Mesenchymal stem cell (in vitro differentiated cells and primary cell): ENCODE measurements at regions not wholly inside any gene's neighbourhood (a gene's known extent, or its start where the extent isn't known, plus 50 kb on each side); places are given as distances from the start of the nearest gene placed in this dataset.
"Not testable (repeated sequence)": the region's sequence is repeated elsewhere in the genome, so short reads cannot be mapped to it uniquely, and the experiment has no call there.

Experiments
- DNase-seq: peaks from one replicate; pipeline ENCODE4 v3.0.0-alpha.2; 2013
- H2AFZ ChIP-seq: one replicate; pipeline ENCODE4 v1.6.1; 2013; ENCODE audit warnings: low read depth, mild to moderate bottlenecking, control low read depth, inconsistent platforms, low read length, moderate library complexity
- H2AK5ac ChIP-seq: 2 replicates; pipeline ENCODE4 v1.6.1; 2013; ENCODE audit warnings: low read length, moderate library complexity, mild to moderate bottlenecking, inconsistent platforms; ENCODE audit not compliant: severe bottlenecking
- H2BK120ac ChIP-seq: one replicate; pipeline ENCODE4 v1.6.1; 2013; ENCODE audit warnings: low read depth, mild to moderate bottlenecking, inconsistent platforms, low read length, moderate library complexity
- H2BK12ac ChIP-seq, 2 experiments: one replicate each; pipeline ENCODE4 v1.6.1; 2013; ENCODE audit warnings: inconsistent platforms in 2 of 2, low read length in 2 of 2, mild to moderate bottlenecking in 2 of 2, moderate library complexity in 2 of 2, control low read depth in 1 of 2
- H2BK15ac ChIP-seq: one replicate; pipeline ENCODE4 v1.6.1; 2013; ENCODE audit warnings: mild to moderate bottlenecking, low read depth, inconsistent platforms; ENCODE audit not compliant: poor library complexity, severe bottlenecking
- H2BK5ac ChIP-seq: 2 replicates; pipeline ENCODE4 v1.6.1; 2013; ENCODE audit warnings: low read depth, mild to moderate bottlenecking, low read length, control low read depth, inconsistent platforms; ENCODE audit not compliant: poor library complexity, severe bottlenecking
- H3K14ac ChIP-seq, 2 experiments: one replicate each; pipeline ENCODE4 v1.6.1; 2013; ENCODE audit warnings: inconsistent platforms in 2 of 2, low read length in 2 of 2, control low read depth in 1 of 2, mild to moderate bottlenecking in 1 of 2, moderate library complexity in 1 of 2
- H3K18ac ChIP-seq, 2 experiments: one replicate each; pipeline ENCODE4 v1.6.1; 2013; ENCODE audit warnings: inconsistent platforms in 2 of 2, low read length in 2 of 2, control low read depth in 1 of 2, low read depth in 1 of 2, mild to moderate bottlenecking in 1 of 2
- H3K23ac ChIP-seq, 2 experiments: one replicate each; pipeline ENCODE4 v1.6.1; 2013; ENCODE audit warnings: inconsistent platforms in 2 of 2, low read length in 2 of 2, mild to moderate bottlenecking in 2 of 2, moderate library complexity in 2 of 2, control low read depth in 1 of 2
- H3K27ac ChIP-seq: 2 replicates; pipeline ENCODE4 v1.5.1; 2013; ENCODE audit warnings: mild to moderate bottlenecking, moderate library complexity, low read length, control low read depth, inconsistent platforms; ENCODE audit not compliant: poor library complexity, severe bottlenecking
- H3K27me3 ChIP-seq, 2 experiments: 2 replicates each; pipeline versions ENCODE4 v1.6.1 to v1.7.0; 2013; ENCODE audit warnings: low read length in 2 of 2, mild to moderate bottlenecking in 2 of 2, moderate library complexity in 2 of 2, control low read depth in 1 of 2, inconsistent platforms in 1 of 2; ENCODE audit not compliant: control insufficient read depth in 1 of 2, insufficient read depth in 1 of 2
- H3K36me3 ChIP-seq, 2 experiments: 2 replicates each; pipeline versions ENCODE4 v1.6.1 to v1.7.0; 2013; ENCODE audit warnings: low read length in 2 of 2, control low read depth in 1 of 2, inconsistent platforms in 1 of 2, low read depth in 1 of 2, mild to moderate bottlenecking in 1 of 2; ENCODE audit not compliant: insufficient read depth in 2 of 2, control insufficient read depth in 1 of 2
- H3K4ac ChIP-seq, 2 experiments: one replicate each; pipeline ENCODE4 v1.6.1; 2013; ENCODE audit warnings: inconsistent platforms in 2 of 2, low read length in 2 of 2, mild to moderate bottlenecking in 2 of 2, moderate library complexity in 2 of 2, control low read depth in 1 of 2, low read depth in 1 of 2
- H3K4me1 ChIP-seq: 2 replicates; pipeline ENCODE4 v1.6.1; 2013; ENCODE audit warnings: low read depth, low read length, control low read depth; ENCODE audit not compliant: control insufficient read depth, insufficient read depth
- H3K4me2 ChIP-seq: 2 replicates; pipeline ENCODE4 v1.6.1; 2013; ENCODE audit warnings: low read length, mild to moderate bottlenecking, inconsistent platforms; ENCODE audit not compliant: poor library complexity, severe bottlenecking
- H3K4me3 ChIP-seq, 2 experiments: 2 replicates each; pipeline versions ENCODE4 v1.5.1 to v1.7.0; 2013; ENCODE audit warnings: low read length in 2 of 2, mild to moderate bottlenecking in 2 of 2, control low read depth in 1 of 2, low read depth in 1 of 2; ENCODE audit not compliant: insufficient read depth in 1 of 2
- H3K79me1 ChIP-seq: replicated peaks from 2 replicates; pipeline ENCODE4 v1.6.1; 2013; ENCODE audit warnings: mild to moderate bottlenecking, control low read depth, low read length, inconsistent platforms; ENCODE audit not compliant: poor library complexity, severe bottlenecking
- H3K9ac ChIP-seq: 2 replicates; pipeline ENCODE4 v1.7.0; 2013; ENCODE audit warnings: mild to moderate bottlenecking, low read length, moderate library complexity
- H3K9me3 ChIP-seq: 2 replicates; pipeline ENCODE4 v1.7.0; 2013; ENCODE audit warnings: mild to moderate bottlenecking, low read length; ENCODE audit not compliant: control insufficient read depth
- H4K8ac ChIP-seq: one replicate; pipeline ENCODE4 v1.6.1; 2013; ENCODE audit warnings: inconsistent platforms, mild to moderate bottlenecking, low read length, moderate library complexity
- H4K91ac ChIP-seq: one replicate; pipeline ENCODE4 v1.6.1; 2013; ENCODE audit warnings: mild to moderate bottlenecking, low read length, inconsistent platforms
- WGBS: methylation state at CpG from one replicate; pipeline ENCODE4 v1.1.7; 2013; ENCODE audit warnings: mixed read lengths; 5-methylcytosine and 5-hydroxymethylcytosine counted together

- H2BK5ac ChIP-seq, H3K9ac ChIP-seq, H4K91ac ChIP-seq, H3K27me3 ChIP-seq, H3K18ac ChIP-seq, H3K14ac ChIP-seq, DNase-seq, H3K23ac ChIP-seq, H2AK5ac ChIP-seq, H2AFZ ChIP-seq, H3K9me3 ChIP-seq, H3K4ac ChIP-seq, H3K4me2 ChIP-seq, H3K4me1 ChIP-seq, H3K36me3 ChIP-seq, H4K8ac ChIP-seq, H2BK12ac ChIP-seq, H3K4me3 ChIP-seq, H2BK120ac ChIP-seq, H2BK15ac ChIP-seq, H3K27ac ChIP-seq, H3K79me1 ChIP-seq: not testable (repeated sequence)
- 76% methylated on average over 11 of the region's 19 CpGs for WGBS
These were observed 118.1 kb downstream of the TMEM121 start for GRCh38 chr14:105644457-105644856.

DNA sequence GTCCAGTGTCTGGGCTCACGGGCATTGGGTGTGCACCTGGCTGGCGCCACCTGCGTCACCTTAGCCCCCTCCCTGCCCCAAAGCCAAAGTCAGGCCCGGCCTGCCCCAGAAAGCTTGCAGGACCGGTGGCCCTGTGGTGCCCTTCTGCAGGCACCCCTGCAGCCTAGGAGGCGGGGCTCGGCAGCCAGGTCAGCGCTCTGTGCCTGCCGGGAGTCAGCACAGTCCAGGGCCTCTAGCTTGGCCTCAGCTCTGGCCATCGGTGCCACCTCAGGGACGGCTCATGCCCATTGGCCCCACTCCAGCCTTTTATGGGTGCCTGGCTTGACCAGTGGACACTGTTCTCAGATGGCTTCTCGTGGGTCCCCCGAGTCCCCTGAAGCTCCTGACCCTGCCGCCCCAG is 118.5 kb downstream of the TMEM121 start:
- H3K4me2 ChIP-seq, H3K4me3 ChIP-seq, H2BK5ac ChIP-seq, H4K8ac ChIP-seq, H3K36me3 ChIP-seq, H3K79me1 ChIP-seq, DNase-seq, H3K4me1 ChIP-seq, H3K4ac ChIP-seq, H2BK15ac ChIP-seq, H3K27me3 ChIP-seq, H3K9me3 ChIP-seq, H2AK5ac ChIP-seq, H4K91ac ChIP-seq, H3K18ac ChIP-seq, H2BK12ac ChIP-seq, H3K9ac ChIP-seq, H2AFZ ChIP-seq, H3K27ac ChIP-seq, H2BK120ac ChIP-seq, H3K14ac ChIP-seq, H3K23ac ChIP-seq: not testable (repeated sequence)
- WGBS: no CpG with 5 or more reads among the region's 14 CpGs

GRCh38 chr14:105645389-105645788 is 119.0 kb downstream of the TMEM121 start:
- H3K4ac ChIP-seq, H3K18ac ChIP-seq, H2BK15ac ChIP-seq: not testable (repeated sequence)

DNA sequence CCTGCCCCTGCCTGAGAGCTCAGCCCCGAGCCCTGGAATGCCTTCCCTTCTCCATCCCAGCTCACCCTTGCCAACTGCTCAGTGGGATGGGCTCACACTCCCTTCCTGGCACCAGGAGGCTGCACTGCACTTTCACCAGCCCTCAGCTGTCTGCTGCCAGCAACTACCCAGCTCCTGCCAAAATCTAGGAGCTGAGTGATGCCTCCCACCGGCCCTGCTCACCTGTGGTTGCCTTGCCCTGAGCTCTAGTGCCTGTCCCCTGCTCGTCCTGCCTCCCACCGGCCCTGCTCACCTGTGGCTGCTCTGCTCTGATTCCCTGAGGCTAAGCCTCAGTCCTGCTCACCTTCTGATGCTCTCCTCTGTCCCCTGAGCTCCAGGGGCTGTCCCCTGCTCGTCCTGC is 119.8 kb downstream of the TMEM121 start:
- no peak for DNase-seq

More at GRCh38 chr14:105645389-105645788, 119.0 kb downstream of the TMEM121 start:
- not testable (repeated sequence) for H3K79me1 ChIP-seq, H4K91ac ChIP-seq, H3K4me3 ChIP-seq, H3K27me3 ChIP-seq, H2AFZ ChIP-seq, H3K14ac ChIP-seq, H2AK5ac ChIP-seq, DNase-seq, H3K9me3 ChIP-seq, H3K4me1 ChIP-seq, H3K9ac ChIP-seq, H3K27ac ChIP-seq, H3K36me3 ChIP-seq, H2BK5ac ChIP-seq, H4K8ac ChIP-seq, H2BK120ac ChIP-seq, H2BK12ac ChIP-seq, H3K4me2 ChIP-seq, H3K23ac ChIP-seq
- WGBS: no CpG with 5 or more reads among the region's 6 CpGs

More for the DNA sequence above, 119.8 kb downstream of the TMEM121 start:
- no peak overlapping the region for H3K14ac ChIP-seq
- no peak overlapping the region for H2BK5ac ChIP-seq
- no peak overlapping the region for H3K4ac ChIP-seq
- no peak overlapping the region for H3K18ac ChIP-seq
- no peak overlapping the region for H3K4me2 ChIP-seq
- no peaks in the 10 kb centered on the region for H3K36me3 ChIP-seq
- no peak overlapping the region for H3K9ac ChIP-seq
- H2AK5ac ChIP-seq: no peak overlapping the region
- no peaks in the 10 kb centered on the region for H3K9me3 ChIP-seq
- whole genome bisulfite sequencing: 30% methylated on average over 5 of the region's 5 CpGs
- H3K4me3 ChIP-seq: no peak overlapping the region
- no peak overlapping the region for H2BK15ac ChIP-seq
- H4K91ac ChIP-seq: no peak overlapping the region
- no peak overlapping the region for H4K8ac ChIP-seq
- H2BK120ac ChIP-seq: no peak overlapping the region
- H2BK12ac ChIP-seq: no peak overlapping the region
- no peaks in the 10 kb centered on the region for H3K4me1 ChIP-seq
- H3K79me1 ChIP-seq: no peaks in the 10 kb centered on the region
- H3K27ac ChIP-seq: no peak overlapping the region
- no peaks in the 10 kb centered on the region for H3K27me3 ChIP-seq
- H3K23ac ChIP-seq: no peak overlapping the region
- no peak overlapping the region for H2AFZ ChIP-seq
